ENCODE measurements at regions not wholly inside any gene's neighbourhood (a gene's known extent, or its start where the extent isn't known, plus 50 kb on each side); places are given as distances from the start of the nearest gene placed in this dataset.

DNA sequence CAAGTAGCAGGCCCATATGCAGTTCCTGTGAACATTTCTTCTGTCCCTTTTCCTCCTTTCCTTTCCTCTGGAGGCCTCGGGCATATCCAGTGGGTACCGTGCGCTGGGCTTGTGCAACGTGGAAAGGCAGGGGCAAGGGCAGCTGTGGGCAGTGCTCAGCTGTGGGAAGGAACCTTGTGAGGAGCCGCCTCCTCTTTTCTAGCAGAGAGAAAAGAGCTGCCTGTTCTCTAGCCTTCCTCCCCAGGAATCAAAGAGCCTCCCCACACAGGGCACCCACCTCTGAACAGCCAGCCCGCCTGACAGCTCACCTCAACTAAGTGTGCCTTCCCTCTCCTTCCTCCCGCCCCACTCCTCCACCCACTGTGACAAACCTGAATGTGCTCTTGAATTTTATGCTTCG is 143.3 kb upstream of the HDDC2 start:
- no peak overlapping the region for H3K4me3 ChIP-seq
- H3K9ac ChIP-seq (ENCODE audit: insufficient read depth in 1 of 2, low read depth in 2 of 2, low read length in 2 of 2) = no peak overlapping the region
- intact Hi-C loops (cut with micrococcal nuclease) (no loop called here), in situ Hi-C loops (cut with MboI) (no loop called here)
- H4K20me1 ChIP-seq (replicated peaks; ENCODE audit: control insufficient read depth, insufficient read depth, low read length) = no peaks in the 10 kb centered on the region
- ChIA-PET CTCF (ENCODE audit: low intra/inter-chr PET ratio) (no interaction called here), POLR2A (interaction anchor here (0.6 kb wide), 2 partner anchors 253 to 1105 kb away, joined by 3 read pairs; no protein-coding TSS in a partner anchor)
- FAIRE-seq (no peak), DNase-seq (ENCODE audit: extremely low read depth in 1 of 4, low spot score in 3 of 4) (no peak), ATAC-seq (no peak)
- no peaks in the 10 kb centered on the region for H3K9me1 ChIP-seq (ENCODE audit: control insufficient read depth, insufficient read depth, low read length)
- no peaks in the 10 kb centered on the region for H3K36me3 ChIP-seq (ENCODE audit: control insufficient read depth, insufficient read depth, low read length)
- H3K9me3 ChIP-seq (replicated peaks; ENCODE audit: control insufficient read depth, insufficient read depth, low read depth, low read length) = no peaks in the 10 kb centered on the region
- no peaks in the 10 kb centered on the region for H3K4me1 ChIP-seq (replicated peaks in 1 of 2; ENCODE audit: control insufficient read depth in 2 of 2, insufficient read depth in 2 of 2, low read length in 2 of 2)
- no TSS peak for BruUV-seq (replicated peaks)
- H3K4me2 ChIP-seq (ENCODE audit: insufficient read depth, low read length) = no peak overlapping the region
- no peak overlapping the region for H3K27ac ChIP-seq (ENCODE audit: extremely low read depth, low read depth, low read length)
- no peak overlapping the region for H2AFZ ChIP-seq (ENCODE audit: low read depth, low read length)
- H3K79me2 ChIP-seq (ENCODE audit: control insufficient read depth, insufficient read depth, low read length) = no peaks in the 10 kb centered on the region
- WGBS (ENCODE audit: insufficient coverage, low coverage, missing lambda C conversion rate) = 0% methylated on average over 8 of the region's 8 CpGs
- H3K27me3 ChIP-seq (ENCODE audit: control insufficient read depth in 2 of 2, insufficient read depth in 2 of 2, low read length in 2 of 2) = 0 out of 5 replicates have a peak, but pooled peaks cover 0 to 7% of the 10 kb centered on the region in 2 experiments
- TF ChIP-seq YBX1 (IDR thresholded peaks at IDR 0.05) = no peak
- TF ChIP-seq TFE3 (CRISPR knock-in tag; IDR thresholded peaks at IDR 0.05) = no peak
- TF ChIP-seq, protein P1, sequence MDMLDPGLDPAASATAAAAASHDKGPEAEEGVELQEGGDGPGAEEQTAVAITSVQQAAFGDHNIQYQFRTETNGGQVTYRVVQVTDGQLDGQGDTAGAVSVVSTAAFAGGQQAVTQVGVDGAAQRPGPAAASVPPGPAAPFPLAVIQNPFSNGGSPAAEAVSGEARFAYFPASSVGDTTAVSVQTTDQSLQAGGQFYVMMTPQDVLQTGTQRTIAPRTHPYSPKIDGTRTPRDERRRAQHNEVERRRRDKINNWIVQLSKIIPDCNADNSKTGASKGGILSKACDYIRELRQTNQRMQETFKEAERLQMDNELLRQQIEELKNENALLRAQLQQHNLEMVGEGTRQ (CRISPR knock-in tag; IDR thresholded peaks at IDR 0.05) = no peak
- TF ChIP-seq CBFA2T3 (IDR thresholded peaks at IDR 0.05) = no peak
- no peak for TF ChIP-seq CHD2 (IDR thresholded peaks at IDR 0.05; ENCODE audit: low read depth, low read length)
- no peak for TF ChIP-seq SMAD4 (CRISPR knock-in tag; conservative IDR thresholded peaks at IDR 0.05)
- TF ChIP-seq ZNF699 (CRISPR knock-in tag; IDR thresholded peaks at IDR 0.05; ENCODE audit: insufficient replicate concordance) = no peak
- TF ChIP-seq, protein P2, sequence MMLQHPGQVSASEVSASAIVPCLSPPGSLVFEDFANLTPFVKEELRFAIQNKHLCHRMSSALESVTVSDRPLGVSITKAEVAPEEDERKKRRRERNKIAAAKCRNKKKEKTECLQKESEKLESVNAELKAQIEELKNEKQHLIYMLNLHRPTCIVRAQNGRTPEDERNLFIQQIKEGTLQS (IDR thresholded peaks at IDR 0.05) = no peak
- TF ChIP-seq, protein P2 (CRISPR knock-in tag; conservative IDR thresholded peaks at IDR 0.05) = no peak
- no peak for TF ChIP-seq HDAC3 (IDR thresholded peaks at IDR 0.05; ENCODE audit: borderline replicate concordance, partially characterized antibody)
- TF ChIP-seq, protein P3, sequence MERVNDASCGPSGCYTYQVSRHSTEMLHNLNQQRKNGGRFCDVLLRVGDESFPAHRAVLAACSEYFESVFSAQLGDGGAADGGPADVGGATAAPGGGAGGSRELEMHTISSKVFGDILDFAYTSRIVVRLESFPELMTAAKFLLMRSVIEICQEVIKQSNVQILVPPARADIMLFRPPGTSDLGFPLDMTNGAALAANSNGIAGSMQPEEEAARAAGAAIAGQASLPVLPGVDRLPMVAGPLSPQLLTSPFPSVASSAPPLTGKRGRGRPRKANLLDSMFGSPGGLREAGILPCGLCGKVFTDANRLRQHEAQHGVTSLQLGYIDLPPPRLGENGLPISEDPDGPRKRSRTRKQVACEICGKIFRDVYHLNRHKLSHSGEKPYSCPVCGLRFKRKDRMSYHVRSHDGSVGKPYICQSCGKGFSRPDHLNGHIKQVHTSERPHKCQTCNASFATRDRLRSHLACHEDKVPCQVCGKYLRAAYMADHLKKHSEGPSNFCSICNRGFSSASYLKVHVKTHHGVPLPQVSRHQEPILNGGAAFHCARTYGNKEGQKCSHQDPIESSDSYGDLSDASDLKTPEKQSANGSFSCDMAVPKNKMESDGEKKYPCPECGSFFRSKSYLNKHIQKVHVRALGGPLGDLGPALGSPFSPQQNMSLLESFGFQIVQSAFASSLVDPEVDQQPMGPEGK (CRISPR knock-in tag; IDR thresholded peaks at IDR 0.05; ENCODE audit: borderline replicate concordance) = no peak
- no peak for TF ChIP-seq DMBX1 (CRISPR knock-in tag; IDR thresholded peaks at IDR 0.05; ENCODE audit: borderline replicate concordance)
- no peak for TF ChIP-seq SREBF2 (CRISPR knock-in tag; IDR thresholded peaks at IDR 0.05)
- TF ChIP-seq POLR3G (IDR thresholded peaks at IDR 0.05; ENCODE audit: extremely low read depth, insufficient read length, insufficient replicate concordance) = no peak
- TF ChIP-seq, protein P4, sequence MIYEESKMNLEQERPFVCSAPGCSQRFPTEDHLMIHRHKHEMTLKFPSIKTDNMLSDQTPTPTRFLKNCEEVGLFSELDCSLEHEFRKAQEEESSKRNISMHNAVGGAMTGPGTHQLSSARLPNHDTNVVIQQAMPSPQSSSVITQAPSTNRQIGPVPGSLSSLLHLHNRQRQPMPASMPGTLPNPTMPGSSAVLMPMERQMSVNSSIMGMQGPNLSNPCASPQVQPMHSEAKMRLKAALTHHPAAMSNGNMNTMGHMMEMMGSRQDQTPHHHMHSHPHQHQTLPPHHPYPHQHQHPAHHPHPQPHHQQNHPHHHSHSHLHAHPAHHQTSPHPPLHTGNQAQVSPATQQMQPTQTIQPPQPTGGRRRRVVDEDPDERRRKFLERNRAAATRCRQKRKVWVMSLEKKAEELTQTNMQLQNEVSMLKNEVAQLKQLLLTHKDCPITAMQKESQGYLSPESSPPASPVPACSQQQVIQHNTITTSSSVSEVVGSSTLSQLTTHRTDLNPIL (CRISPR knock-in tag; IDR thresholded peaks at IDR 0.05) = no peak
- no peak for TF ChIP-seq ZNF175 (CRISPR knock-in tag; IDR thresholded peaks at IDR 0.05; ENCODE audit: low read depth)
- TF ChIP-seq CBX2 (IDR thresholded peaks at IDR 0.05; ENCODE audit: insufficient read depth, low read length, poor library complexity, severe bottlenecking) = no peak
